ENCODE measurements at regions not wholly inside any gene's neighbourhood (a gene's known extent, or its start where the extent isn't known, plus 50 kb on each side); places are given as distances from the start of the nearest gene placed in this dataset.

DNA sequence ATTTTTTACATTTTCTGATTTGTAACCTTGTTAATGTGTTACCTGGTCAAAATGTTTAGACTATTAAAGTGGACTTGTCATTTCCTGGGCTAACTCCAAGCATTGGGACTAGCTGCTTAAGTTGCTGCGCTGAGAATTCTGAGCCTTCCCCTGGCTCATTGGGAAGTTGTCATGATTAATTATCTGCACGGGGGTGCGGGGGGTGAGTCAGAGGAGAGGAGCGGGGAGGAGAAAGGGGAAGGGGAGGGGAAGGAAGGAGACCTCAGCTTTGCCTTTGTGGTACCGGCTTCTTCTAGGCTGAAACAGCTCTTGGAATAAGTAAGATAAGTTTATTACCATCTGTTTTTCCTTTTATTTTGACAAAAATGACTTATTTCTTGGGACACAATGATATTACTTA is 52.9 kb upstream of the APCDD1 start:
- TF ChIP-seq, protein P1, sequence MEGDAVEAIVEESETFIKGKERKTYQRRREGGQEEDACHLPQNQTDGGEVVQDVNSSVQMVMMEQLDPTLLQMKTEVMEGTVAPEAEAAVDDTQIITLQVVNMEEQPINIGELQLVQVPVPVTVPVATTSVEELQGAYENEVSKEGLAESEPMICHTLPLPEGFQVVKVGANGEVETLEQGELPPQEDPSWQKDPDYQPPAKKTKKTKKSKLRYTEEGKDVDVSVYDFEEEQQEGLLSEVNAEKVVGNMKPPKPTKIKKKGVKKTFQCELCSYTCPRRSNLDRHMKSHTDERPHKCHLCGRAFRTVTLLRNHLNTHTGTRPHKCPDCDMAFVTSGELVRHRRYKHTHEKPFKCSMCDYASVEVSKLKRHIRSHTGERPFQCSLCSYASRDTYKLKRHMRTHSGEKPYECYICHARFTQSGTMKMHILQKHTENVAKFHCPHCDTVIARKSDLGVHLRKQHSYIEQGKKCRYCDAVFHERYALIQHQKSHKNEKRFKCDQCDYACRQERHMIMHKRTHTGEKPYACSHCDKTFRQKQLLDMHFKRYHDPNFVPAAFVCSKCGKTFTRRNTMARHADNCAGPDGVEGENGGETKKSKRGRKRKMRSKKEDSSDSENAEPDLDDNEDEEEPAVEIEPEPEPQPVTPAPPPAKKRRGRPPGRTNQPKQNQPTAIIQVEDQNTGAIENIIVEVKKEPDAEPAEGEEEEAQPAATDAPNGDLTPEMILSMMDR (IDR thresholded peaks at IDR 0.05): no peak
- TF ChIP-seq POLR2A (IDR thresholded peaks at IDR 0.05): no peak
